ENCODE measurements at regions not wholly inside any gene's neighbourhood (a gene's known extent, or its start where the extent isn't known, plus 50 kb on each side); places are given as distances from the start of the nearest gene placed in this dataset.

- no peaks in the 10 kb centered on the region for H4K20me1 ChIP-seq (ENCODE audit: insufficient read depth)
- no peak overlapping the region for H3K4me3 ChIP-seq (replicated peaks in 1 of 2; ENCODE audit: low read depth in 1 of 2, low read length in 2 of 2)
- ChIA-PET CTCF (interaction anchor here (0.9 kb wide), 1 partner anchor 18 kb away, joined by 3 read pairs; no protein-coding TSS in a partner anchor), RAD21 (ENCODE audit: low non-redundant PET in 1 of 2, low total read pairs in 2 of 2, uncharacterized antibody in 2 of 2, unreplicated experiment in 2 of 2) (interaction anchor here in 1 of 2 experiments (0.7 kb wide), 1 partner anchor 1145 kb away, joined by 3 read pairs; no protein-coding TSS in a partner anchor), POLR2A (no interaction called here)
- H3K79me2 ChIP-seq (ENCODE audit: insufficient read depth, low read length): no peaks in the 10 kb centered on the region
- H3K4me1 ChIP-seq (ENCODE audit: control insufficient read depth in 1 of 2, insufficient read depth in 2 of 2, low read length in 2 of 2): no peaks in the 10 kb centered on the region; a peak in 1 of 4 replicates
- no TSS peak for BruUV-seq (replicated peaks)
- no peak overlapping the region for H3K9ac ChIP-seq (ENCODE audit: low read length)
- intact Hi-C loops (cut with micrococcal nuclease): loop anchor here (5.0 kb wide), 3 partner anchors 682 to 927 kb away; partner anchors contain the start of gene QKI
- ATAC-seq (peak; percentile 58; the same call in 1 of the 2 replicates), DNase-seq (ENCODE audit: low read depth, low spot score) (no peak)
- H3K27me3 ChIP-seq (ENCODE audit: insufficient read depth, low read length): no peaks in the 10 kb centered on the region
- peaks cover 0 to 4% of the 10 kb centered on the region in 2 experiments; a peak in 1 of 4 replicates for H3K9me3 ChIP-seq (ENCODE audit: control insufficient read depth in 1 of 2, insufficient read depth in 1 of 2, low read depth in 1 of 2, low read length in 2 of 2)
- TF ChIP-seq CTCF (IDR thresholded peaks at IDR 0.05 in 2 of 3, conservative IDR thresholded peaks at IDR 0.05 in 1 of 3; ENCODE audit: borderline replicate concordance in 1 of 3, insufficient read depth in 1 of 3, low read depth in 2 of 3, low read length in 2 of 3) (peak; percentile 16 to 44 (median 38); a peak in 4 of 6 replicates), EGR1 (IDR thresholded peaks at IDR 0.05; ENCODE audit: low read depth) (no peak), RAD21 (IDR thresholded peaks at IDR 0.05; ENCODE audit: low read depth) (peak; percentile 52)
- 0 out of 2 replicates have a peak overlapping the region, but pooled peaks have one; percentile 14 for H3K4me2 ChIP-seq (ENCODE audit: low read length)
- no peak overlapping the region for H3K27ac ChIP-seq (ENCODE audit: low read depth, low read length)
- H2AFZ ChIP-seq (ENCODE audit: low read depth, low read length, poor library complexity, severe bottlenecking): no peak overlapping the region
- H3K9me2 ChIP-seq (ENCODE audit: insufficient read depth): no peaks in the 10 kb centered on the region
- H3K36me3 ChIP-seq (ENCODE audit: control insufficient read depth in 1 of 2, insufficient read depth in 2 of 2, low read length in 2 of 2): no peaks in the 10 kb centered on the region
These were observed 695.2 kb downstream of the QKI start for GRCh38 chr6:164109770-164110140.

- Histone ChIP-seq H3K79me2 (ENCODE audit: insufficient read depth, low read length) (no peaks in the 10 kb centered on the region), H3K9ac (ENCODE audit: low read length) (no peak overlapping the region), H3K4me2 (ENCODE audit: low read length) (0 out of 2 replicates have a peak overlapping the region, but pooled peaks have one; percentile 14), H3K27ac (ENCODE audit: low read depth, low read length) (no peak overlapping the region), H4K20me1 (ENCODE audit: insufficient read depth) (no peaks in the 10 kb centered on the region), H3K4me3 (replicated peaks in 1 of 2; ENCODE audit: low read depth in 1 of 2, low read length in 2 of 2) (no peak overlapping the region), H3K9me3 (ENCODE audit: control insufficient read depth in 1 of 2, insufficient read depth in 1 of 2, low read depth in 1 of 2, low read length in 2 of 2) (peaks cover 0 to 4% of the 10 kb centered on the region in 2 experiments; a peak in 1 of 4 replicates), H2AFZ (ENCODE audit: low read depth, low read length, poor library complexity, severe bottlenecking) (no peak overlapping the region), H3K27me3 (ENCODE audit: insufficient read depth, low read length) (no peaks in the 10 kb centered on the region), H3K9me2 (ENCODE audit: insufficient read depth) (no peaks in the 10 kb centered on the region), H3K36me3 (ENCODE audit: control insufficient read depth in 1 of 2, insufficient read depth in 2 of 2, low read length in 2 of 2) (no peaks in the 10 kb centered on the region), H3K4me1 (ENCODE audit: control insufficient read depth in 1 of 2, insufficient read depth in 2 of 2, low read length in 2 of 2) (no peaks in the 10 kb centered on the region; a peak in 1 of 4 replicates)
- ChIA-PET POLR2A (no interaction called here), CTCF (interaction anchor here (0.9 kb wide), 1 partner anchor 19 kb away, joined by 3 read pairs; no protein-coding TSS in a partner anchor), RAD21 (ENCODE audit: low non-redundant PET in 1 of 2, low total read pairs in 2 of 2, uncharacterized antibody in 2 of 2, unreplicated experiment in 2 of 2) (interaction anchor here in 1 of 2 experiments (0.7 kb wide), 1 partner anchor 1144 kb away, joined by 3 read pairs; no protein-coding TSS in a partner anchor)
- intact Hi-C loops (cut with micrococcal nuclease): loop anchor here (5.0 kb wide), 3 partner anchors 682 to 927 kb away; partner anchors contain the start of gene QKI
- ATAC-seq (no peak), DNase-seq (ENCODE audit: low read depth, low spot score) (no peak)
- BruUV-seq (replicated peaks): no TSS peak
- TF ChIP-seq MAX (IDR thresholded peaks at IDR 0.05): peak; percentile 18; the same call in 1 of the 2 replicates
- TF ChIP-seq FOSL1 (IDR thresholded peaks at IDR 0.05; ENCODE audit: low read depth): no peak
- TF ChIP-seq ATF3 (IDR thresholded peaks at IDR 0.05): no peak
- no peak for TF ChIP-seq POLR2AphosphoS5 (IDR thresholded peaks at IDR 0.05; ENCODE audit: low read depth, low read length)
- TF ChIP-seq TCF7L2 (IDR thresholded peaks at IDR 0.05; ENCODE audit: borderline replicate concordance, extremely low read depth, insufficient read depth, insufficient read length): no peak
- TF ChIP-seq CEBPB (IDR thresholded peaks at IDR 0.05; ENCODE audit: low read depth): no peak
- no peak for TF ChIP-seq CTCF (IDR thresholded peaks at IDR 0.05 in 2 of 3, conservative IDR thresholded peaks at IDR 0.05 in 1 of 3; ENCODE audit: borderline replicate concordance in 1 of 3, insufficient read depth in 1 of 3, low read depth in 2 of 3, low read length in 2 of 3)
- peak; percentile 16; the same call in 1 of the 2 replicates for TF ChIP-seq SP1 (IDR thresholded peaks at IDR 0.05; ENCODE audit: low read depth)
- no peak; the same call in 1 of the 2 replicates for TF ChIP-seq SRF (IDR thresholded peaks at IDR 0.05; ENCODE audit: low read depth)
- 0 out of 2 replicates have a peak, but pooled peaks have one; percentile 14 for TF ChIP-seq JUND (IDR thresholded peaks at IDR 0.05)
These were observed 694.6 kb downstream of the QKI start for GRCh38 chr6:164108869-164109769.
